ENCODE measurements at regions not wholly inside any gene's neighbourhood (a gene's known extent, or its start where the extent isn't known, plus 50 kb on each side); places are given as distances from the start of the nearest gene placed in this dataset.

- no peak for TF ChIP-seq AKNA (CRISPR knock-in tag; IDR thresholded peaks at IDR 0.05; ENCODE audit: borderline replicate concordance)
- no peak for TF ChIP-seq FLYWCH1 (CRISPR knock-in tag; IDR thresholded peaks at IDR 0.05)
- TF ChIP-seq ZNF879 (CRISPR knock-in tag; IDR thresholded peaks at IDR 0.05), result no peak
- no peak for TF ChIP-seq ZZZ3 (CRISPR knock-in tag; IDR thresholded peaks at IDR 0.05; ENCODE audit: borderline replicate concordance)
- TF ChIP-seq SMYD3 (CRISPR knock-in tag; IDR thresholded peaks at IDR 0.05), result no peak
- no peak for TF ChIP-seq ZNF678 (CRISPR knock-in tag; IDR thresholded peaks at IDR 0.05)
- TF ChIP-seq MTF1 (CRISPR knock-in tag; IDR thresholded peaks at IDR 0.05), result no peak
- no peak for TF ChIP-seq MXD1 (CRISPR knock-in tag; IDR thresholded peaks at IDR 0.05)
- TF ChIP-seq AHR (CRISPR knock-in tag; IDR thresholded peaks at IDR 0.05), result no peak
- no peak for TF ChIP-seq ZNF703 (CRISPR knock-in tag; IDR thresholded peaks at IDR 0.05; ENCODE audit: borderline replicate concordance)
- no peak for TF ChIP-seq ZNF501 (CRISPR knock-in tag; IDR thresholded peaks at IDR 0.05)
- no peak for TF ChIP-seq ZNF576 (CRISPR knock-in tag; IDR thresholded peaks at IDR 0.05)
Observed at GRCh38 chr9:102185371-102185770, 446.9 kb upstream of the GRIN3A start (continued).

Measured in HepG2 (cell line).